CD4-positive, alpha-beta T cell treated with Interferon gamma for 1 hour (primary cell): ENCODE measurements at regions not wholly inside any gene's neighbourhood (a gene's known extent, or its start where the extent isn't known, plus 50 kb on each side); places are given as distances from the start of the nearest gene placed in this dataset.

Experiments used
- DNase-seq: peaks from one replicate; pipeline ENCODE4 v3.0.0-alpha.2; 2020

DNA sequence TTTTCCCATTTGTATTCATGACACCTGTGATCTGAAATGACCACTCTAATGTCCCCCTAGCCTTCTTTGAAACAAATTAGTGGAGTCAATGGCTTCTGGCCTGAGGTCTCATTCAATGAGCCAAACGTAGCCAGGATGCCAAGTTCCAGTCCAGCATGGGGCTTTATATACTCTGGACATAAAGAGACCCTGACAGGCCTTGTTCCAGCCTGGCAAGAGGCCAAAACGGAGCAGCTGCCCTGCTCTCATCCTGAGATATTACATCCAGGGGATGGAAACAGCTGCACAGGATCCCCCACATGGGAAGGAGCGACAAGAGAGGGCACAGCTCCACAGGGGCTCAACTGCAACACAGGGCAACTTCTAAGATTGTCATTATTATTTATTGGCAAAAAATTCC lies 437.8 kb downstream of the CDH26 start:
- DNase-seq: no peak

DNA sequence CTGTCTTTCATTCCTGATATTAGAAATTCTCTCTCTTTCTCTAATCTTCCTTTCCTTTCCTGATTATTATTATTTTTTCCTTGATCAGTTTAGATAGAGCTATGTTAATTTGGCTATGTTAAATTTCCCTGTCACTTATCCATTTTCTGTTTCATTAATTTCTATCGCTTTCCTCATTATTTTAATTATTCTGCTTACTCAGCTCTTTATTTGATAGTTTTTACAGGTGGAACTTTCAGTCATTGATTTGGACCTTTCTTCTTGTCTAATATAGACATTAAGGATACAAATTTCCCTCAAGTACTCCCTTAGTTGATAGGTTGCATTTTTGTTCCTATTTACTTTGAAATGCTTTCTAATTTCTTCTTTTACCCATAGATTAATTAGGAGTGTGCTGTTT lies 442.3 kb downstream of the CDH26 start:
- DNase-seq: no peak

DNA sequence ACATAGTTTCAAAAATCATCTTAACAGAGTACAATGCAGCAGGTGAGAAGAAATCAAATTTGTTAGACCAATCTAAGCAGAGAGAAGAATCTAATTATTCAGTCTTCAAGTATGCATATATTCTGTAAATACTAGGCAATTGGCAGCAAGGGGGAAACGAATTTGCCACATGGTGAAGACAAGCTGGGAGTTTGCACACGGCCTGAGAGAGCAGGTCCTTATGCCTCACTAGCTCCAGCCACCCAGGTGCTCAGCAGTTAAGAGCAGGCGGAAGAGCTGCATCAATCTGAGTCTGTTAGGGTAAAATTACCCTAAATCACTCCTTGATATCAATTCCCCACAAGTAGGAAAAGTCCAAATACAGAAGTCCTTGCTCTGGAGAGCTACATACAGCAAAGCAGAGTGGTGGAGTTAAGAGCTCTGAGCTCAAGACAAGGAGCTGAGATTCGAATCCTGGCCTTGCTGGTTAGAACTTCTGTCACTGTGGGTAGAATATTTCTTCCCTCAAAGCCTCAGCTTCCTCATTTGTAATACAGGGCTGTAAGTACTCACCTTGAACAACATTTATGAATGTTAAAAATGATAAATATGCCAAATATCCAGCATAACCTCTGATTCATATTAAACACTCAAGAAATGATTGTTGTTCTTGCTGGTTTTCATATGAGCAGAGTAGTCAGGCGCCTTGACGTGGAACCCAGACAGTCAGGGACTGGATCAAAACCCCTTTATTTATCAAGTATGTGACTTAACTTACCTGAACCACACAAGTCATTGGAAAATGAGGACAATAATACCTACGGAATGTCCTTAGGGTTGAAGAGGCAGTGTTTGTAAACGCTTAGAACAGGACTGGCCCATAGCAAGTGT lies 444.2 kb downstream of the CDH26 start:
- no peak for DNase-seq

DNA sequence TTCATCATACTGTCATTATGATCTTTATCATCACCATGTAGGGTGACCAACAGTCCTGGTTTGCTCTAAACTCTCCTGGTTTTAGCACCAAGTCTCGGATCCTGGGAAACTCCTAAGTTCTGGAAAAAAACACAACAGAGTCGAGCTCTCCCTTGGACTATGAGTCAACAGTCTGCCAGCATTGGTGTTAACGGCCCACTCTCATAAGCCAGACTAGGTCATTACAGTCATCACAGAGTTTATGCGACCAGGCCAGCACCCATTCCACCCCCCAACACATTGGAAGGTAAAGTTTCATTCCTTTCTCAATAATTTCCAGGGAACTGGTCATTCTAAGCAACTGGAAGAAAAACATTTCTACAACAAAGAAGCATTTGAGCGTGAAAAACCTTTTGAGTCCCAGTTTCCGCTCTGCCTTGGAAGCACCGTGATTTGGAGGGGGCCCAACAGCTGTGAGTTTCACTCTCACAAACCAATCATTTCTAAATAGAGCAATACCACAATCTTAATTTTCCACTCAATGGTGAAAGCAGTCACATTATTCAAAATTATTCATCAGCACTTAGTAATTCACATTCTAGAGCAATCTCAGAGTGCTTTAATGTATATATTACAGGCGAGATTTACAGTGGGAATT lies 445.0 kb downstream of the CDH26 start:
- DNase-seq: no peak

DNA sequence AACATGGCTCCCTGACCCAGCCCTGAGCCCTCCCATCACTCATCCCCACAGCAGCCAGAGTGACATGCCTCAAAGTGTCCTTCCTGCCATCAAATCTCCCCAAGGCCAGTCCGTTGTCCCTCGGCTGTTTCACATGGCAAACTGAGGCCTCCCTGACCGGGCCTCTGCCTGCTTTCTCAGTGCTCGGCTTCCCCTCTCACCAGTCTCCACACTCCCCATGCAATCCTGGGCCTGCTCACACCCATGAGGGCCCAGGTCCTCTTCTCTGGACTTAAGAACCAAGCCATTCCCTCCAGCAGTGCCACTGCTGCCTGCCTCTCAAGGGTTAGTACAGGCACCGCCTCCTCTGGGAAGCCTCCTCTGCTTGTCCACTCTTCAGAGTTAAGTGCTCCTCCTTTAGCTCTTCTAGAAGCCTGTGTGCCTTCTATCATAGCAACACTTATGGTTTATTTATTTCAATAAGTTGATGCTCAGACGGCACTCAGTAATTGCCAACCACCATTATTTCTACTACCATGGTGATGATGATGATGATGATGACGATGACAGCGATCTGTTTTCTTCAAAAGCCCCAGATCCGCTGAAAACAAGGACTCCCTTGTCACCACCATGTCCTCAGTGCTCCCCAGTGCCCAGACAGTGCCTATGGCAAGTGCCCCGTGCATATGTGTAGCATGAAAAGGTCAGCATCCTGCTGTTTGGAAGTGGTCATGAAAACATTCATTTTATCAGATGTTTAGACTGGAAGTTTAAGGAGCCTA lies 449.0 kb downstream of the CDH26 start:
- no peak for DNase-seq

DNA sequence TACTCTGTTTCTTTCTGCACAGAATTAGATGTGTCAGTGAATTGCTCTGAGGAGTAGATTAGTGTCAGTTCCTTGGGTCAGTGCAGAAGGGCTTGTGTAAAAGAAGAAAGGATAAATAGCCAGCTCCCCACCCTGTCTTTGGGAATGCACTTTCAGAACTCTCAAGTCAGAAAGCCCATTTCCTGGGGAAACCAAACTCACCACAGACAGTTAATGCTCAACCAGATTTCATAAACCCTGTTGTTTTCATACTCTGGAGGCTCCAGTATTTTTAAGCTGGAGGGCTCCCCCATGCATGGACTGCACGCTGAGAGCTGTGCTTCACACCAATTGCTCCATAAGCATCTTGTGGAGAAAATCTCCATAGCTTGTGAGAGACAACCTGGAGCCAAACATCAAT lies 449.7 kb downstream of the CDH26 start:
- no peak for DNase-seq

DNA sequence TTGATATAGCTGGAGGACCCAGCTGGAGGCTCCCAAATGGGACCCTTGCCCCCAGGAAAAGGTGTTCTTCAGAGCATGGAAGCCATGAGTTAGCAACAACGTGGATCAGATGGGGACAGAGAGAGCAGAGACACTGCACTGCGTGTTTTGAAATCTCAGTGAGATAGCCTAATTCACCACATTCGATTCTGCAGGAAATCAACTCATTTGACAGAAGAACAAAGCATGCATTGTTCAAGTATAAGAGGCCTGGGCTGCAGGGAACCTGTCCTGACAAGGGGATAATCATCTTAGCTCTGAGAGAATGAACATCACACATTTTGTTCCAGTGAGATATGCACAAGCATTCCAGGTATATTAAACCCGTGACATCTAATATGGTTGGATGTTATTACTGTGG lies 450.2 kb downstream of the CDH26 start:
- no peak for DNase-seq

DNA sequence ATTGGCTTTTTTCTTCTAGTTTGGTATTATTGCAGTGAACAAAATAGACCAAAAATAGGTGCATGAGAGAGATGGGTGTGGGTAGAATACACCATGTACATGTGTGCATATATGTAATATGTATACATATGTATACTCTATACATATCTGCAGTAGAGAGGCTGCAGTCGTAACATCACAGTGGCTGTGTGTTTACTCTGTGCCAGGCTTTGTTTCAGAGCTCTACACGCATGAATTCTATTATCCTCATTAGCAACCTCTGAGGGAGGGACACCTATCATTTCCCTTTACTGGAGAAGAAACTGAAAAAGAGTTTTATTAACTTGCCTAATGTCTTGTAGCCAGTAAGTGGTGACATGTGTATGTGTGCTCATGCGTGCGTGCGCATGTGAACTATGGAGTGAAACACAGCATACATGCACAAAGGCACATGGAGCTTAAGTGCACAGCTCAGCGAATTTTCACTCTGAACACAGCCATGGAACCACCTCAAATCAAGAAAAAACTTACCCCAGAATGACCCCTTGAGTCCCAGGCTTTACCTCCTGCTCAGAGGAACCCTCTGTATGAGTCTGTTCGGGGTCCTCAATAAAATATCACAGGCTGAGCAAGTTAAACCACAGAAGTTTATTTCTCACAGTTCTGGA lies 452.5 kb downstream of the CDH26 start:
- no peak for DNase-seq

DNA sequence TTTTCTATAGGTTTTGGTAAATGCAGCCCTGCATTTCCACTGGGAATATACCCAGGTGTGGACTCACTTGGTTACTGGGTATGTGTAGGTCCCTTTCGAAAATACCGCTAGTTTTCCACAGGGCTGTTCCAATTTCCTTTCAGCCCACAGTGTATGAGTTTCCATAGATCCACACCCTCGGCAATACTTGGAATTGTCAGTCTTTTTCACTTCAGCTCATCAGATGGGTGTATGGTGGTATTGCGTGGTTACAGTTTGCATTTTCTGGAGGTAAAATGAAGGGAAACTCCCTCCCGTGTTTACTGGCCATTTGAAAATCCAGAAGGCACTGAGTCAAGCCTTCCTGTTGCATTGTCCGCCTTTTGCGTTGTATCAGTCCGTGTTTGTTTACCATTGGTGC lies 453.6 kb downstream of the CDH26 start:
- DNase-seq: no peak

DNA sequence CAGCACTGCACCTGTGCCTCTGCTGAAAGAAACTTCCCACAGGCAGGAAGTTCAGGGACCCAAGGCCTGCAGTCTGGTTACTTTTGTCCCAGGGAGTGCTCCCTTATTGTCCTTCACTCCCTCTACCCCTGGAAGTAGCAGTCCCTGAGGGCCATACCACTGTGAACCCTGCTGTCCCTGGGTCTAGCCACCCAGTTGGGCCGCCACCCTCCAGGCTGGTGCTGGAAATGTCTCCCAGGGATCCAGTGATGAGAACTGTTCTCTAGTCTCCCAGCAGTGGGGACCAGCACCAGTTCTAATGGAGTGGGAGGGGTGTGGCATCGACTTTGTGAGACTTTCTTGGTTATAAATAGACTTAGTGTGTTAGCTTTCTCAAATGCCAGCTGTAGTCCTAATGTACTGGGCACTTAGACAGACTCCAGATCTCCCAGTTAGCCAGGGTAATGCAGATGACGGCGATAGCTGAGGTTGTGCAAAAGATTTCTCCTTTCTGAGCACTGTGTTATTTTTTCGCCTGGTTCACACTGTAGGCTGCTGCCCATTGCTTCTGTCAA lies 462.5 kb downstream of the CDH26 start:
- DNase-seq: no peak

DNA sequence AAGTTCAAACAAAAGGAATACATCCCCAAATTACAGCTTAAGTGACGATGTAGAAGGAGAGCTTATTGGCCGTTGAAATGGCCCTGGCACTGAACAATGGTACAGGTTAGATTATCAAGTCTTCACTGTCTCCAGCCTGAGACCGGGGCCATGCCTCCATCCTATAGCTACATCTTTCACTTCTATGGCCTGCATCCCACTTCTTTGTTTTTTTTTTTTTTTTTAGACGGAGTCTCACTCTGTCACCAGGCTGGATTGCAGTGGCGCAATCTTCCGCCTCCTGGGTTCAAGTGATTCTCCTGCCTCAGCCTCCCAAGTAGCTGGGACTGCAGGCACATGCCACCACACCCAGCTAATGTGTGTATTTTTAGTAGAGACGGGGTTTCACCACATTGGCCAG lies 464.6 kb downstream of the CDH26 start:
- DNase-seq: no peak

DNA sequence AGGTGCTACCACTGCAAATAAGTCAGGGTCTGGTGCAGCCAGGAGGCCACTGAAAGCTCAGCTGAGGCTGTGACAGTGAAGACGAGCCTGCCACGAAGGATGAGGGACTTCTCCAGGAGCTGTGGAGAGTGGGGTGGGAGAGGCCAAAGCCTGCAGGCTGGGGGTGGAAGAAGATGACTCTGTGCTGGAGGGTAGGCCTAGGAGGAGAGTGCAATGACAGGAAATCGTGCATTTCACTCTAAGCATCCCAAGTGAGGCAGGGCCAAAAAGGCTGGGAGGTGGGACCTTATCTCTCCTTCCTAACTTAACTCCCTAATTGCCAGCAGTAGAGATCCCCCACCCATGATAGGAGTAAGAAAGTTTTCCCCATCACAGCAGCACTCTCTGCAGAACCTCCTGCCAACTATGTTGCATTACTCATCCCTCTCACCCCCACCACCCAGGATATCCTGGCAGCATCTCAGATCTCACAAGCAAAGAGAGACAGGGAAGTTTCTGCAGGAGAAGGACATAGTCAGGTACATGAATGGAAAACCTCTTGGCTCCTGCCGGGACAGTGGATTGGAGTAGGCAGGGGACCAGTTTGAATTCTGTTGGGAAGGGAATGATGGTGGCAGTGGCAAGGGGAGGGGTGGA lies 466.2 kb downstream of the CDH26 start:
- DNase-seq: no peak

DNA sequence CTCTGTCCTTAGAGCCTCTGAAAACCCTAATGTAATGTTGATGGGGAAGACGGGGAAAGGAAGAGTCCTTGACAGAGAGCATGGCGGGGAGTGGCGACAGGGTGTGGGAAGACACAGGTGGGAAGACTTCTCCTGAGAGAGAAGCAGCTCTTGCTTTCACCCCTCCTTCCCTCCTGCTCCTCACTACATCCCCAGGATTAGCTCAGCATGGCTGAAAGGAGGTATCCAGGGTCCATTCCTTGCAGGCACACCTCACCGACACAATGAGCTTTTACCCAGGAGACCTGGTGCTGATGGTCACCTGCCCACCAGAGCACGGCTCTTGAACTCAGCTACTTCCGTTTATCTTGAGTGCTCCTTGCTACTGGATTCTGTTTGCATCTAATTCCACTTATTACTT lies 469.3 kb downstream of the CDH26 start:
- DNase-seq: no peak

DNA sequence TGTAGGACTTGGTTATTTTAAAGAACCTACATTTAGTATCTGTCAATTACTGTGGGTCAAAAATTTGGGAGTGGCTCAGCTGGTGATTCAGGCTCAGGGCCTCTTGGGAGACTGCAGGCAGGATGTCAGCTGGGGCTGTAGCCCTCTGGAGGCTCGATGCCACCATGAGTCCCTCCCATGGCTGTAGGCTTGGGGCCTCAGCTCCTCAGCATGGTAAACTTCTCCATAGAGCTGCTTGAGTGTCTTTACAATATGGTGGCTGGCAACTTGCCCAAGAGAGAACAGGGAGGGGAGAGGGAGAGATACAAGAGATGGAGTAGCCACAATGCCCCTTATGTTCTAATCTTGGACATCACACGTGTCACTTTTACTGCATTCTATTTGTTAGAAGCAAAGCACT lies 470.4 kb downstream of the CDH26 start:
- DNase-seq: no peak

DNA sequence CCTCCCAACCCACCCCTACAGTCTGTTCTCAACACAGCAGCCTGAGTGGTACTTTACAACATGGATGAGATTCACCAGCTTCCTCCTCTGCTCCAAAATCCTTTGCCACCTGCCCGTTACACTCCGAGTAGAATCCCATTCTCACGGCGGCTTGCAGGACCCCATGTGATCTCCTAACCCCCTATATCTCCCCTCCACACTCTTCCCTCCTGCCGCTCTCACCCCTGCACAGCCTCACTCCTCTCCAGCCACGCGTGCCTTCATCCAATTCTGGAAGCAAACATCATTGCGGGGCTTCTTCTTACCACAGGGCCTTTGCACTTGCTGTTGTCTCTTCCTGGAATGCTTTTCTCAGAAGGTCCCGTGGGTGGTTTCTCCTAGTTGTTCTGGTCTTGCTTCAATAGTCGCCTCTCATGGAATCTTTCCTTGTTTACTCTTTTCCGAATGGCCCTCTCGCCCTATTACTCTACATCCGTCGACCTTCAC lies 472.3 kb downstream of the CDH26 start:
- no peak for DNase-seq

DNA sequence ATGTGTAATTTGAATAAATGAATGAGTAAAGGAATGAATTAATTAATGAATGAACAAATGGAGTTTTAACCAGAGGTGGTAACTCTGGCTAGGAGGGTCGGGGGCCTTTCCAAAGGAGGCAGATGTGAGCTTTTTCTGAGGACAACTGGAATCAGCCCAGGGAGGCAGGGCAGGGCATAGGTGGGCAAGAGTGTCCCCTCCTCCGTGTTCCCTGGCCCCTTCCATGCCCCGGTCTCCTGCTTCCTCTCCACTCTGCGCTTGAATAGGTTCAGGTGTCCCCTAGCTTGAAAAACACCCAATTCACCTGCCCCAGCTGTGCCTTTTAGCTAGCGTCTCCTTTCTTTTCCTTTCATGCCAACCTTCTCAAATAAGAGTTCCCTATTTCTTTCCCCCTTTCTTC lies 473.1 kb downstream of the CDH26 start:
- DNase-seq: no peak

DNA sequence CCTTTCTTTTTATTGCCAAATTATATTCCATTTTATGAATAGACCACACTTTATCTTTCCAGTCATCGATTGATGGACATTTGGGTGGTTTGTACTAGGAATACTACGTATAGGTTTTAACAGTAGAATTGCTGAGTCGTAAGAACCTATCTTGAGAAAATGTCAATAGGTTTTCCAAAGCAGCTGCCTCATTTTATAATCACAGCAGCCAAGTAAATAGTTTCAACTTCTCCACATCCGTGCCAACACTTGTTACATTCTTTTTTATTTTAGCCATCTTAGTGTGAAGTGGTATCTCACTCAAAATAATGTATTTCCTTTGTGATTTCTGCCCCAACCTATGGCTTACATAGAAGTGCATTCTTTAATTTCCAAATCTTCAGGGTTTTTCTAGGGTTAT lies 479.2 kb downstream of the CDH26 start:
- DNase-seq: no peak

DNA sequence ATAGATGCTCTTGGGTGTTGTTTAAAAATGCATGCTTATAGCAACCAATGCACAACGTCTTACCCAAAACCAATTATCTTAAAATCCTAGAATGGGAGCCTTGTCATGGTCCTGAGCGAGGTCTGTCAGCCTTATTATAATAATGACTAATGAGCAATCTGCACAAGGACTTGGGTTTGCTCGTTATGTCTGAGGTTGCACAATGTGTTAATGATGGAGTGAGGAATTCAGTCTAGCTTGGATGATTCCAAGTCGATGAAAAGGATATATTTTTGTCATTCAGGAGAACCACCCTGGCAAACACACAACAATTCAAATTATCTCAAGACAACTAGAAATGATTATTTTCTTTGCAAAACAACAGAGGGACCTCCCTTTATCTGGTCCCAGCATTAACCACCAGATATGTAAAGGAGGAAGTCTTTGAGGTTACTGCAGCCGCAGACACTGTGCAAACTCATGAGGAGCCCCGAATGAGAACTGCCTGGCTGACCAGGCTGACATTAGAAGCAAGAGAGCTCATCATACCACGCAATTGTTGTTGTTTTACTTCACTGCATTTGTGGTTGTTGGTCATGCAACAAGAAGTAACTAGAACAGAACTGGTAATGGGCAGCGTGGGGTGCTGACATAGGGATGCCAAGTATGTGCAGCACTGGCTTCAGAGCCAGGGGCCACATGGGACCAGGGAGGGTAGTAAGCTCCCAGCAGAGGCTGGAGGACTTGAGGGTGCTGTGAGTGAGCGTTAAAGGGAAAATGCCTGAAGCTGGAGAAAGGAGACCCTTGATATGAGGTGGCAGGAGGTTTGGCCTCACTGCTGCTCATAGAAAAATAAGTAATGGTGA lies 488.3 kb downstream of the CDH26 start:
- DNase-seq: no peak

DNA sequence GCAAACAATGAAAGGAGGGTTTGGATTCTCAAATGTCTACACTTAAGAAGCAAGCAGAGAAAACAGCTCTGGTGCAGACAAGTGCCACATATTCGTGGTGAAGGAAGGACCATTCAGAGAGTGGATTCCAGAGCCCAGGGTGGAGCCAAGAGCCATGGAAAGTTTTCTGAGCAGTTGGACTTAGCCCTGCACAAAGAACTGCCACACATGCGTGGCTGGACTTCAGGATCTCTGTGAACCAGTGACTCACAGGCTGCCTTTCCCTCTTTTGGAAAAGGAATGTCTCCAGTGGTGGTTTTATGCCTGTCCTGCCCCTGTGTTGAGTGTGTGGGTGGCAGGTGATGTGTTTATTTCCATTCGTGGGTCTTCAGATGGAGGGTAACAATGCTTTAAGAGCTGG lies 489.5 kb downstream of the CDH26 start:
- DNase-seq: no peak

DNA sequence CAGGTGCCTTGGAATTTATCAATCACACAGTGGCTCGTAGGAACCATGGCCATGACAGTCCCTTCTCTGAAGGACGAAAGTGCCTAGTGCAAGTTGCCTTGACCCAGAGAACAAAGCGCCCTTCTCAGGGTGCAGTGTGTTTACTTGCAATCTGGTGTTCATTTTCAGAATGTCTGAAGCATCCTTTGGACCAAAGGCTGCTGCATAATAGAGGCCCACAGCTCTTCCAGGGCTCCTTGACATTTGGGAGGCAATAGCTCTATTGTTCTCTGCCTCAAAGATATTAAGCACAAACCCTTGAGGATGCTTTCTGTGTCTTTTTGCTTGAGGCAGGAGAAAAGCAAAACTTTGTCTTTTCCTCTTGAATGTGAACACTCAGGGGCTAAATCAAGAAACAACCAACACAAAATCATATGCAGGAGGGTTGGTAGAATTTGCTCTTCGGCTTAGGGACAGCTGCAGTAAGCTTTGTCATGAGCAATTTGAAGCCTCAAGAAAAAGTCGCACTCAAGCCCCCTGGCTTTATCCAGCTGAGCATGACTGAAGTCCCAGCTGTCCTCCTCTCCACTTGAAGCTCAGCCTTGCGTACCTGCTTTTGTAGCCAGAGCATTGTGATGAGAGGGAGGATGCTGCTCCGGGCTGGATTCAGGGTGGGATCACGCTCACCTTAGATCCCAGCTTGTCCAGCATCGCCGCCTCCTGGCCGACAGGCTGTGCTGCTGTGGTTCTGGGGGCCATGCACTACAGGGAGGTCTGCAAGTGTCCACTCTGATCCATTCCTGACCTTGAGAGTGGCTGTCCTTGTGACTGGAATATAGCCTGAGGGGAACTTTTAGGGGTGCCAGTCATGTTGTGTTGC lies 495.4 kb downstream of the CDH26 start:
- no peak for DNase-seq
